CD4-positive, alpha-beta T cell (primary cell): ENCODE measurements at regions not wholly inside any gene's neighbourhood (a gene's known extent, or its start where the extent isn't known, plus 50 kb on each side); places are given as distances from the start of the nearest gene placed in this dataset.

Experiments
- ATAC-seq: fragments of 200-7000 bp; cut with Tn5 transposase; one replicate; pipeline ENCODE4 v1.10.0; 2022; ENCODE audit warnings: mild to moderate bottlenecking; ENCODE audit not compliant: poor library complexity
- CTCF ChIA-PET: fragments of 350-600 bp; sonication (Branson Sonifier 250); formaldehyde crosslinking; loops from one replicate; lab custom pipeline; 2021; ENCODE audit warnings: antibody characterized with exemption, inconsistent platforms; lab: Charles Lee
- POLR2A ChIA-PET: fragments of 350-600 bp; sonication (Branson Sonifier 250); formaldehyde crosslinking; loops from one replicate; lab custom pipeline; 2021; ENCODE audit warnings: antibody characterized with exemption, inconsistent platforms; lab: Charles Lee
- DNase-seq, 14 experiments: peaks; one replicate each; pipeline ENCODE4 v3.0.0-alpha.2; 2013 to 2020; ENCODE audit warnings: mixed read lengths in 2 of 14
- H3K27ac ChIP-seq, 2 donors: one replicate each; pipeline versions ENCODE4 v1.5.1 to v1.7.0; 2013; ENCODE audit warnings: low read length in 2 of 2, low read depth in 1 of 2, mild to moderate bottlenecking in 1 of 2
- H3K27me3 ChIP-seq, 2 experiments: 1 replicate in 1 of 2; 2 replicates in 1 of 2; pipeline versions ENCODE4 v1.6.1 to v1.7.0; 2013; ENCODE audit warnings: low read length in 2 of 2, control low read depth in 1 of 2, mild to moderate bottlenecking in 1 of 2, moderate library complexity in 1 of 2; ENCODE audit not compliant: insufficient read depth in 2 of 2, control insufficient read depth in 1 of 2
- H3K36me3 ChIP-seq: one replicate; pipeline ENCODE4 v1.6.1; 2013; ENCODE audit warnings: low read length, control low read depth; ENCODE audit not compliant: insufficient read depth
- H3K4me1 ChIP-seq: one replicate; pipeline ENCODE4 v1.6.1; 2013; ENCODE audit warnings: low read length, control low read depth; ENCODE audit not compliant: insufficient read depth
- H3K4me3 ChIP-seq: one replicate; pipeline ENCODE4 v1.5.1; 2013; ENCODE audit warnings: mild to moderate bottlenecking, low read length, moderate library complexity
- H3K9me3 ChIP-seq, 2 experiments: 1 replicate in 1 of 2; 2 replicates in 1 of 2; pipeline versions ENCODE4 v1.6.1 to v1.7.0; 2013; ENCODE audit warnings: low read length in 2 of 2, mild to moderate bottlenecking in 2 of 2, control low read depth in 1 of 2, moderate library complexity in 1 of 2; ENCODE audit not compliant: control insufficient read depth in 1 of 2, insufficient read depth in 1 of 2
- H3K27ac Mint-ChIP-seq: one replicate; pipeline ENCODE4 v1.8.0; 2020; ENCODE audit warnings: mixed read lengths
- H3K27me3 Mint-ChIP-seq: one replicate; pipeline ENCODE4 v1.8.0; 2021; ENCODE audit warnings: mixed read lengths
- H3K36me3 Mint-ChIP-seq: one replicate; pipeline ENCODE4 v1.8.0; 2021; ENCODE audit warnings: low read depth, mixed read lengths
- H3K4me1 Mint-ChIP-seq: one replicate; pipeline ENCODE4 v1.8.0; 2021; ENCODE audit warnings: low read depth, mixed read lengths
- H3K4me3 Mint-ChIP-seq: one replicate; pipeline ENCODE4 v1.8.0; 2020; ENCODE audit warnings: mild to moderate bottlenecking, mixed read lengths
- H3K9me3 Mint-ChIP-seq: one replicate; pipeline ENCODE4 v1.8.0; 2020; ENCODE audit warnings: mixed read lengths
- CTCF ChIP-seq: fragments of 200-600 bp; IDR thresholded peaks from one replicate; pipeline ENCODE4 v1.8.0; 2022; ENCODE audit warnings: antibody characterized with exemption, mild to moderate bottlenecking
- intact Hi-C, 2 experiments: fragments of 100-400 bp; cut with DNase I in 1 of 2; cut with micrococcal nuclease in 1 of 2; formaldehyde crosslinking; loops; one replicate each; pipeline versions ENCODE4 v1.15.1 to v1.9.0; 2023 to 2025; cut with DNase I, micrococcal nuclease

DNA sequence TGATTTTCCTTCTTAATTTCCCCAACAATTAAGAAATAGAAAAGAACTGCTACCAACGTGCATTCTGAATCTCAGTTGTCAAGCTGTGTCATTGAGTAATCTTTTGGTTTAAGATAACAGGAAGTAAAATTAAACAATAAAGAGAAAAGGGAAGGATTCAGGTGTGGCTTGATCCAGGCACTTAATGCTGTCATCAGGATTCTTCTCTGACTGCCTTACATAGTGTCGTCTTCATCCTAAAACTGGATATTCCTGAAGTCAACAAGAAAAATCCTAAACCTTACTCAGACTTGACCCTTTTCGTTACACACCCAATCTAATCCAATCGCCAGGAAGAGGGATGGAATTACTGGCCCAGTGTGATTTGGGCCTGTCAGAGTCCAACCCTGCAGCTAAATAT lies 443.8 kb downstream of the MED13L start:
- TF ChIP-seq CTCF: no peak
- Mint-ChIP-seq H3K4me1 (no peaks in the 10 kb centered on the region), H3K27me3 (peaks cover 3% of the 10 kb centered on the region), H3K9me3 (no peaks in the 10 kb centered on the region), H3K27ac (no peak overlapping the region), H3K4me3 (no peak overlapping the region), H3K36me3 (no peaks in the 10 kb centered on the region)
- no peak for ATAC-seq
- H3K36me3 ChIP-seq: no peaks in the 10 kb centered on the region
- POLR2A ChIA-PET: no interaction called here
- H3K4me1 ChIP-seq: no peaks in the 10 kb centered on the region
- CTCF ChIA-PET: no interaction called here
- H3K9me3 ChIP-seq: peaks cover 0 to 7% of the 10 kb centered on the region in 2 experiments
- H3K4me3 ChIP-seq: no peak overlapping the region
- intact Hi-C loops: no loop called here
- no peaks in the 10 kb centered on the region for H3K27me3 ChIP-seq
- H3K27ac ChIP-seq: no peak overlapping the region
- no peak for DNase-seq

GRCh38 chr12:115830633-115831032 lies 446.9 kb downstream of the MED13L start:
- intact Hi-C loops: no loop called here
- ChIA-PET POLR2A (no interaction called here), CTCF (no interaction called here)
- ATAC-seq (no peak), DNase-seq (no peak)
- Mint-ChIP-seq H3K27ac (no peak overlapping the region), H3K9me3 (no peaks in the 10 kb centered on the region), H3K4me1 (no peaks in the 10 kb centered on the region), H3K4me3 (no peak overlapping the region), H3K36me3 (no peaks in the 10 kb centered on the region), H3K27me3 (no peaks in the 10 kb centered on the region)
- TF ChIP-seq CTCF: no peak
- H3K36me3 ChIP-seq: no peaks in the 10 kb centered on the region
- H3K9me3 ChIP-seq: peaks cover 0 to 7% of the 10 kb centered on the region in 2 experiments
- no peak overlapping the region for H3K27ac ChIP-seq
- no peaks in the 10 kb centered on the region for H3K27me3 ChIP-seq
- no peak overlapping the region for H3K4me3 ChIP-seq
- no peaks in the 10 kb centered on the region for H3K4me1 ChIP-seq

GRCh38 chr12:115830070-115830469 lies 447.4 kb downstream of the MED13L start:
- no peaks in the 10 kb centered on the region for H3K36me3 Mint-ChIP-seq
- ChIA-PET POLR2A (no interaction called here), CTCF (no interaction called here)
- H3K27ac ChIP-seq: no peak overlapping the region
- no peaks in the 10 kb centered on the region for H3K27me3 Mint-ChIP-seq
- H3K27ac Mint-ChIP-seq: no peak overlapping the region
- no peak for ATAC-seq
- intact Hi-C loops: no loop called here
- no peak overlapping the region for H3K4me3 Mint-ChIP-seq
- H3K36me3 ChIP-seq: no peaks in the 10 kb centered on the region
- no peak for TF ChIP-seq CTCF
- H3K9me3 Mint-ChIP-seq: no peaks in the 10 kb centered on the region
- H3K4me1 ChIP-seq: no peaks in the 10 kb centered on the region
- no peaks in the 10 kb centered on the region for H3K4me1 Mint-ChIP-seq
- H3K9me3 ChIP-seq: peaks cover 0 to 7% of the 10 kb centered on the region in 2 experiments
- H3K4me3 ChIP-seq: no peak overlapping the region
- DNase-seq: no peak
- H3K27me3 ChIP-seq: no peaks in the 10 kb centered on the region
